ENCODE measurements at regions not wholly inside any gene's neighbourhood (a gene's known extent, or its start where the extent isn't known, plus 50 kb on each side); places are given as distances from the start of the nearest gene placed in this dataset.
"Not testable (repeated sequence)": the region's sequence is repeated elsewhere in the genome, so short reads cannot be mapped to it uniquely, and the experiment has no call there.

DNA sequence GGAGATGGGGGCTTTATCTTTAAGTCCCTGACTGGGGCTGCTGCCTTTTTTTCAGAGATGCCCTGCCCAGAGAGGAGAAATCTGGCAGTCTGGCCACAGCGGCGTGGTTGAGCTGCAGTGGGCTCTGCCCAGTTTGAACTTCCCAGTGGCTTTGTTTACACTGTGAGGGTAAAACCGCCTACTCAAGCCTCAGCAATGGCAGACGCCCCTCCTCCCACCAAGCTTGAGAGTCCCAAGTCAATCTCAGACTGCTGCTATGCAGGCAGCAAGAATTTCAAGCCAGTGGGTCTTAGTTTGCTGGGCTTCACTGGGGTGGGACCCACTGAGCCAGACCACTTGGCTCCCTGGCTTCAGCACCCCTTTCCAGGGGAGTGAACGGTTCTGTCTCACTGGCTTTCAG lies 76.4 kb upstream of the DNAJC1 start:
- DNase-seq, result not testable (repeated sequence)

DNA sequence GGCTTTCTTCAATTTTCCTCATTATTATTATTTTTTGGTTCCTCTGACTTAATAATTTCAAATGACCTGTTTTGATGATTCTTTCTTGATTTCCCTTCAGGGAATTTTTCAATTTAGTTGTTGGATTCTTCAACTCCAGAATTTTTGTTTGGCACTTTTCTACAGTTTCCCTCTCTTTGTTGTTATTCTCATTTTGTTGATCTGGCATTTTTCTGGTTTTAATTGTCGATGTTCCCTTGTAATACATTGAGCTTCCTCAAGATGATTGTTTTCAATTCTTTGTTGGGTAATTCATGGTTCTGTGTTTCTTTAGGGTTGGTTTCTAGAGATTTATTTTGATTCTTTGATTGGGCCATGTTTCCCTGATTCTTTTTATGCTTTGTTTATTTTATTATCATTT lies 67.8 kb upstream of the DNAJC1 start:
- no peak for DNase-seq

DNA sequence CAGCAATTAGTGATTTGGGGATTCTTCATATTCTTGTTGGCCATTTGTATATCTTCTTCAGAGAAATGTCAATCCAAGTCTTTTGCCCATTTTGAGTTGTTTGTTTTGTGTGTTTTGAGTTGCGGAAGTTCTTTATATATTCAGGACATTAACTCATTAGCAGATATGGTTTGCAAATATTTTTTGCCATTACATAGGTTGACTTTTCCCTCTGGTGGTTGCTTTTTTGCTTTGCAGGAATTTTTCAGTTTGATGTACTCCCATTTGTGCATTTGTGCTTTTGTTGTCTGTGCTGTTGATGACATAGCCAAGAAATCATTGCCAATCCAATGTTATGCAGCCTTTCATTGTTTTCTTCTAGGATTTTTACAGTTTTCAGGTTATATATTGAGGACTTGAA lies 63.6 kb upstream of the DNAJC1 start:
- no peak for DNase-seq

DNA sequence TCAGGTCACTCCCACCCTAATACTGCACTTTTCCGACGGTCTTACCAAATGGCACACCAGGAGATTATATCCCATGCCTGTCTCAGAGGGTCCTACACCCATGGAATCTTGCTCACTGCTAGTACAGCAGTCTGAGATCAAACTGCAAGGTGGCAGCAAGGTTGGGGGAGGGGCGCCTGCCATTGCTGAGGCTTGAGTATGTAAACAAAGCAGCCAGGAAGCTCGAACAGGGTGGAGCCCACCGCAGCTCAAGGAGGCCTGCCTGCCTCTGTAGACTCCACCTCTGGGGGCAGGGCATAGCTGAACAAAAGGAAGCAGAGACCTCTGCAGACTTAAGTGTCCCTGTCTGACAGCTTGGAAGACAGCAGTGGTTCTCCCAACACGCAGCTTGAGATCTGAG lies 57.5 kb upstream of the DNAJC1 start:
- not testable (repeated sequence) for DNase-seq

DNA sequence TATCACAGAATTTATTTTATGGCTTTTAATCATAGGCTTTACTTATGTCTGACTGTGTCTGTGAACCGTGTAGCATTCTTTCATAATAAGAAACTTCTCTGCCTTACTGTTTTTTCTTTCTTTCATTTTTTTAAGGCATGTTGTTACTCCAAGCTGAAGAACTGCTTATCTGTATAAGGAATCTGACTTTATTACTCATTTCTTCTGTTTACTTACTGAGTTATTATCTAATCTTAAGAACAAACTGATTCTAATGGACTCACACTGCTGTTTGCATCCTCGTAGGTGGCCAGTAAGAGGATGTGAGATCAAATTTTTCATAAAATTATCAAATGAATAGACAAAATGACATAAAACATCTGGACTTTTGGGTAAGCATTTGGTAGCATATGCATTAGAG lies 54.7 kb upstream of the DNAJC1 start:
- no peak for DNase-seq

- no peak for DNase-seq
These were observed 51.4 kb upstream of the DNAJC1 start for GRCh38 chr10:22054961-22055360.
